BLaER1 (cell line): ENCODE measurements at regions not wholly inside any gene's neighbourhood (a gene's known extent, or its start where the extent isn't known, plus 50 kb on each side); places are given as distances from the start of the nearest gene placed in this dataset.
"Not testable (repeated sequence)": the region's sequence is repeated elsewhere in the genome, so short reads cannot be mapped to it uniquely, and the experiment has no call there.

ENCODE experiments used
- H3K27ac ChIP-seq: shearing (Covaris generic); formaldehyde crosslinking; 2 replicates; pipeline ENCODE4 v1.8.1; 2022
- H3K27me3 ChIP-seq: shearing (Covaris generic); formaldehyde crosslinking; 2 replicates; pipeline ENCODE4 v1.8.1; 2022
- H3K36me3 ChIP-seq: shearing (Covaris generic); formaldehyde crosslinking; 2 replicates; pipeline ENCODE4 v1.8.1; 2022
- H3K4me1 ChIP-seq: shearing (Covaris generic); formaldehyde crosslinking; 2 replicates; pipeline ENCODE4 v1.8.1; 2022
- H3K4me2 ChIP-seq: shearing (Covaris generic); formaldehyde crosslinking; 2 replicates; pipeline ENCODE4 v1.8.1; 2022
- H3K4me3 ChIP-seq: shearing (Covaris generic); formaldehyde crosslinking; 2 replicates; pipeline ENCODE4 v1.8.1; 2022
- H3K9ac ChIP-seq: shearing (Covaris generic); formaldehyde crosslinking; 2 replicates; pipeline ENCODE4 v1.8.1; 2022
- H3K9me3 ChIP-seq: shearing (Covaris generic); formaldehyde crosslinking; 2 replicates; pipeline ENCODE4 v1.8.1; 2022
- H4K20me1 ChIP-seq: shearing (Covaris generic); formaldehyde crosslinking; 2 replicates; pipeline ENCODE4 v1.8.1; 2022
- Cebpa-rat ChIP-seq: shearing (Covaris generic); IDR thresholded peaks from 2 replicates; pipeline ENCODE4 v1.8.1; 2022

GRCh38 chr20:40883097-40883496 lies 145.5 kb upstream of the TOP1 start:
- TF ChIP-seq Cebpa-rat: no peak
- H3K9ac ChIP-seq: no peak overlapping the region

GRCh38 chr20:40887105-40887504 lies 141.5 kb upstream of the TOP1 start:
- Histone ChIP-seq H3K4me3 (no peak overlapping the region), H3K27me3 (no peaks in the 10 kb centered on the region), H3K9me3 (no peaks in the 10 kb centered on the region), H4K20me1 (no peaks in the 10 kb centered on the region), H3K4me1 (peaks cover 42% of the 10 kb centered on the region), H3K4me2 (no peak overlapping the region), H3K9ac (no peak overlapping the region), H3K27ac (no peak overlapping the region), H3K36me3 (no peaks in the 10 kb centered on the region)
- no peak for TF ChIP-seq Cebpa-rat

More at GRCh38 chr20:40883097-40883496, 145.5 kb upstream of the TOP1 start:
- Histone ChIP-seq H3K36me3 (no peaks in the 10 kb centered on the region), H3K27ac (peak overlapping the region; percentile 85; the same call in 1 of the 2 replicates), H3K9me3 (peaks cover 10% of the 10 kb centered on the region; the same call in 1 of the 2 replicates), H3K4me1 (peaks cover 60% of the 10 kb centered on the region), H4K20me1 (no peaks in the 10 kb centered on the region), H3K4me2 (peak overlapping the region; percentile 89), H3K4me3 (no peak overlapping the region), H3K27me3 (no peaks in the 10 kb centered on the region)

GRCh38 chr20:40889266-40889665 lies 139.4 kb upstream of the TOP1 start:
- H4K20me1 ChIP-seq, H3K27ac ChIP-seq, H3K4me3 ChIP-seq, H3K27me3 ChIP-seq, H3K9me3 ChIP-seq, H3K4me2 ChIP-seq, H3K36me3 ChIP-seq, H3K9ac ChIP-seq: not testable (repeated sequence)
- peaks cover 21% of the 10 kb centered on the region for H3K4me1 ChIP-seq

- Histone ChIP-seq H4K20me1 (no peaks in the 10 kb centered on the region), H3K4me2 (peak overlapping the region; percentile 5; the same call in 1 of the 2 replicates), H3K27me3 (no peaks in the 10 kb centered on the region), H3K9me3 (no peaks in the 10 kb centered on the region), H3K9ac (no peak overlapping the region), H3K27ac (no peak overlapping the region), H3K4me1 (peaks cover 17% of the 10 kb centered on the region), H3K36me3 (no peaks in the 10 kb centered on the region), H3K4me3 (no peak overlapping the region)
- TF ChIP-seq Cebpa-rat: no peak
Measured at GRCh38 chr20:40890181-40890580, 138.4 kb upstream of the TOP1 start.

GRCh38 chr20:40890635-40891034 lies 138.0 kb upstream of the TOP1 start:
- H3K4me1 ChIP-seq: peaks cover 21% of the 10 kb centered on the region
- H4K20me1 ChIP-seq: no peaks in the 10 kb centered on the region
- H3K27ac ChIP-seq: no peak overlapping the region
- no peaks in the 10 kb centered on the region for H3K27me3 ChIP-seq
- TF ChIP-seq Cebpa-rat: no peak
- H3K4me3 ChIP-seq: no peak overlapping the region
- H3K4me2 ChIP-seq: 0 out of 2 replicates have a peak overlapping the region, but pooled peaks have one; percentile 5
- no peak overlapping the region for H3K9ac ChIP-seq
- H3K9me3 ChIP-seq: no peaks in the 10 kb centered on the region
- H3K36me3 ChIP-seq: no peaks in the 10 kb centered on the region

- Histone ChIP-seq H3K9ac (no peak overlapping the region), H4K20me1 (no peaks in the 10 kb centered on the region), H3K27me3 (no peaks in the 10 kb centered on the region), H3K36me3 (no peaks in the 10 kb centered on the region), H3K4me3 (no peak overlapping the region), H3K4me1 (peaks cover 27% of the 10 kb centered on the region), H3K27ac (no peak overlapping the region), H3K9me3 (no peaks in the 10 kb centered on the region), H3K4me2 (no peak overlapping the region)
- no peak for TF ChIP-seq Cebpa-rat
Measured at GRCh38 chr20:40891351-40891750, 137.3 kb upstream of the TOP1 start.

- H3K4me1 ChIP-seq: peaks cover 39% of the 10 kb centered on the region
- no peaks in the 10 kb centered on the region for H3K9me3 ChIP-seq
- no peak for TF ChIP-seq Cebpa-rat
- H3K4me2 ChIP-seq: no peak overlapping the region
- H3K36me3 ChIP-seq: no peaks in the 10 kb centered on the region
- no peak overlapping the region for H3K4me3 ChIP-seq
- no peaks in the 10 kb centered on the region for H4K20me1 ChIP-seq
- no peak overlapping the region for H3K27ac ChIP-seq
- no peaks in the 10 kb centered on the region for H3K27me3 ChIP-seq
- no peak overlapping the region for H3K9ac ChIP-seq
Measured at GRCh38 chr20:40892642-40893041, 136.0 kb upstream of the TOP1 start.

GRCh38 chr20:40893610-40894236 lies 134.9 kb upstream of the TOP1 start:
- H3K36me3 ChIP-seq: no peaks in the 10 kb centered on the region
- H3K27ac ChIP-seq: no peak overlapping the region
- no peak overlapping the region for H3K9ac ChIP-seq
- H3K4me1 ChIP-seq: peaks cover 36% of the 10 kb centered on the region
- no peak overlapping the region for H3K4me2 ChIP-seq
- no peaks in the 10 kb centered on the region for H3K27me3 ChIP-seq
- TF ChIP-seq Cebpa-rat: no peak
- no peak overlapping the region for H3K4me3 ChIP-seq
- no peaks in the 10 kb centered on the region for H4K20me1 ChIP-seq
- H3K9me3 ChIP-seq: no peaks in the 10 kb centered on the region

GRCh38 chr20:40894237-40894630 lies 134.4 kb upstream of the TOP1 start:
- no peaks in the 10 kb centered on the region for H4K20me1 ChIP-seq
- no peak for TF ChIP-seq Cebpa-rat
- H3K27me3 ChIP-seq: no peaks in the 10 kb centered on the region
- no peak overlapping the region for H3K9ac ChIP-seq
- no peaks in the 10 kb centered on the region for H3K36me3 ChIP-seq
- peaks cover 36% of the 10 kb centered on the region for H3K4me1 ChIP-seq
- no peak overlapping the region for H3K4me2 ChIP-seq
- H3K27ac ChIP-seq: no peak overlapping the region
- H3K9me3 ChIP-seq: no peaks in the 10 kb centered on the region
- no peak overlapping the region for H3K4me3 ChIP-seq

GRCh38 chr20:40895182-40895581 lies 133.4 kb upstream of the TOP1 start:
- Histone ChIP-seq H3K9ac (no peak overlapping the region), H3K4me3 (no peak overlapping the region), H4K20me1 (no peaks in the 10 kb centered on the region), H3K4me2 (peak overlapping the region; percentile 31; the same call in 1 of the 2 replicates), H3K9me3 (no peaks in the 10 kb centered on the region), H3K36me3 (no peaks in the 10 kb centered on the region), H3K4me1 (peaks cover 28% of the 10 kb centered on the region), H3K27me3 (no peaks in the 10 kb centered on the region), H3K27ac (no peak overlapping the region)
- TF ChIP-seq Cebpa-rat: no peak
